ENCODE measurements at regions not wholly inside any gene's neighbourhood (a gene's known extent, or its start where the extent isn't known, plus 50 kb on each side); places are given as distances from the start of the nearest gene placed in this dataset.

DNA sequence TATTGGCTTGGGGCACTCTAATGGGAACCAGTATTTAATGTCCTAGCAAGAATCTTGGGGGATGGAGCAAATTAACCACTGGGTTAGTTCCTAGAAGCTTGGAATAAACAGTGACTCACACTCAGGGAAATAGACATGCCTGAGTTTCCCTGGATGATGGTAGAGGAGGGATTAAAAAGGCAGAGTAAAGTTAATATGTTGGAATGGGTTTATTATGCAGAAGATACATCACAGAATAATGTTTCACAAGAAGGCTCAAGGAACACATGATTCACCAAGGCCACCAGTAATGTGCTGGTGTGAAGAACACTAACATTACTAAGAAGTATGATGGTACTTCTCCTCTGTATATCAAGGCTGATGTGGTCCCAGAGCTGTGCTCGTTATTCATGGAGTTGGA is 752.9 kb upstream of the SEMA6A start:
- TF ChIP-seq, protein P1, sequence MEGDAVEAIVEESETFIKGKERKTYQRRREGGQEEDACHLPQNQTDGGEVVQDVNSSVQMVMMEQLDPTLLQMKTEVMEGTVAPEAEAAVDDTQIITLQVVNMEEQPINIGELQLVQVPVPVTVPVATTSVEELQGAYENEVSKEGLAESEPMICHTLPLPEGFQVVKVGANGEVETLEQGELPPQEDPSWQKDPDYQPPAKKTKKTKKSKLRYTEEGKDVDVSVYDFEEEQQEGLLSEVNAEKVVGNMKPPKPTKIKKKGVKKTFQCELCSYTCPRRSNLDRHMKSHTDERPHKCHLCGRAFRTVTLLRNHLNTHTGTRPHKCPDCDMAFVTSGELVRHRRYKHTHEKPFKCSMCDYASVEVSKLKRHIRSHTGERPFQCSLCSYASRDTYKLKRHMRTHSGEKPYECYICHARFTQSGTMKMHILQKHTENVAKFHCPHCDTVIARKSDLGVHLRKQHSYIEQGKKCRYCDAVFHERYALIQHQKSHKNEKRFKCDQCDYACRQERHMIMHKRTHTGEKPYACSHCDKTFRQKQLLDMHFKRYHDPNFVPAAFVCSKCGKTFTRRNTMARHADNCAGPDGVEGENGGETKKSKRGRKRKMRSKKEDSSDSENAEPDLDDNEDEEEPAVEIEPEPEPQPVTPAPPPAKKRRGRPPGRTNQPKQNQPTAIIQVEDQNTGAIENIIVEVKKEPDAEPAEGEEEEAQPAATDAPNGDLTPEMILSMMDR (IDR thresholded peaks at IDR 0.05; ENCODE audit: low read depth, low read length) = no peak
- no peak for TF ChIP-seq EZH2phosphoT487 (IDR thresholded peaks at IDR 0.05; ENCODE audit: low read depth)

Data from OCI-LY3 (cell line).